DMS53 (cell line): ENCODE measurements at regions not wholly inside any gene's neighbourhood (a gene's known extent, or its start where the extent isn't known, plus 50 kb on each side); places are given as distances from the start of the nearest gene placed in this dataset.

Experiments used
- DNase-seq: peaks from one replicate; lab custom pipeline; 2025; lab: John Stamatoyannopoulos, UW

DNA sequence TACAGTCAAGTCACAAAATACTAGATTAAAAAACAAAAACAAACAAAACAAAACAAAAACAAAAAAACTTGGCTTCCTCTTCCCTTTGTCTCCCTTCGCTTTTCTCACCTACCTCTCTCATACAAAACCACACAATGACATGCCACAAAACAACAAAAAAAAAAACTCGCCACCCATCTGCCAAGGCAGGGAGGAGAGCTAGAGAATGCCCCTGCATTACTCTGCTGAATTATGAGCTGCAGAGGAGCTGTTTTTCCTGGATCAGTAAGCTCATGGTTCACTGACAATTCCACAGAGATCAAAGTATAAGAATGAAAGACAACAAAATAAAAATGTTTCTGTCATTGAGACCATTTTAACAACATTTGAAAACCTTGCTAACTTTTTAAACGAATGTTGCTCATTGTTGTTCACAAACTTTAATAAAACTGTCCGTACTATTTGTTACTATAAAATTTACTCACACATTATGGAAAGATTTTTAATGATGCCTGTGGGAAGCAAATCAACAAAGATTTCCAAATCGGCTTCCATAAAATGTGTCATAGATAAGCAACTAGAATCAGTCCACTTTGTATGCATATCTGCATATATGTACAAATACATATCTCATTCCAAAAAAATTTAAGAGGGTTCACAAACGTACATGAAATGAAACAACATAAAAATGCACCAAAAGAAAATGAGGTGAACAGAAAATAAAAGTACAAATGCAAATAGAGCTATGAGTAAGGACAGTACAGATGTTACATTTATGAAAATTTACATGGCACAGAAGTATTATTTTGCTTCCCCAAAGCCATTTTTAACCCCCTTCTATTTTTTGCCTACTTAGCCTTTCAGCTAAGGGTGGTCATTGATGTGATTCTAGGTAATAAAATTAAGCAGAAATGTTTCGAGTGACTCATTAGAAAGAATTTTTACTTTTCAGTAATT lies 252.4 kb upstream of the FAT4 start:
- no peak for DNase-seq

DNA sequence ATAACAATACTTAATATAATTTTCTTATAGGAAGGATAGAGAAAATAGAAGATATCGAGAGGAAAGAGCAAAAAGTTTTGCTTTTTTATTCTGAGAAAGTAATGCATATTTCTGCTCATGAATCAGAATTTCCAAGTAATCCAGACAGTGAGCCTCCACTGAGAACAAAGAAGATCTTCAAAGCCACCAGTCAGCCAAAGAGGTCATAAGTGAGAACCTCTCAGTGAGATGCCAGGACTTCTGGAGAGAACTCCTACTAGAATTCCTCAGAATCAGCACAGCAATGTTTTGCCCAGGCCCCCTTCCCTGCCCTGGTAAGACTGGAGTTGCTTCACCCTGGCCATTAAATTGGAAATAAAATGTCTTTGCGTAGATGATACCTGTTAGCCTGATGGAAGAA lies 254.4 kb upstream of the FAT4 start:
- no peak for DNase-seq

DNA sequence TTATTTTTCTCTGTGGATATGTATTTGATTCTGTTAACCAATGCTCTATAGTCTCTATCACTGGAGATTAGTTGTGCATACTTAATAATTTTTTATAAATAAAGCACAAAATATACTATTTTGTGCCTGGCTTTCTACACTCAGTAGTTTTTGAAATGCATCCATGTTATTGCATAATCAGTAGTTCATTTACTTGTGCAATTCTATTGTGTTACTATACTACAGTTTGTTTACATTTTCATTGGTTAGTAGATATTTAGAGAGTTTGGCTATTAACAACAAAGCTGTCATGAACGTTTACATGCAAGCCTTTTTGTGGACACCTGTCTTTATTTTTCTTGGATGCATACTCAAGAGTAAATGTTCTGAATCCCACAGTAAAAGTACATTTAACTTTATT lies 265.0 kb upstream of the FAT4 start:
- DNase-seq: peak; percentile 9

DNA sequence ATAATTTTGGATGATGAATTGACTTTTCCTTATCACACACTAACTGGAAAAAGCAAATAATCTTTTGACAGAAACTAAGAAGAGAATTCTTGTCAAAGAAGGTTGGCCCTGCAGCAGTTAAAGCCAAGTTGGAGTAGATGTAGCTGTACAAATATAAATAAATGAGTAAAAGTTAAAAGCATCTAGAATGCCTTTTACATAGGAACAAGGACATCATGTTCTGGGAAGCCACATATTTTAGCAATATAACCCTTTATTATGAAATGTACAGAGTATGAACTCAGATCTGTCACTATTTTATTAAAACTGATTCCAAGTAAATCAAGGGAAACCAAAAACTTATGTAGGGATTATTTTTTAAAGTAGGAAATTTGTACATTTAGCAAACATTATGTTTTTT lies 269.4 kb upstream of the FAT4 start:
- DNase-seq: no peak

DNA sequence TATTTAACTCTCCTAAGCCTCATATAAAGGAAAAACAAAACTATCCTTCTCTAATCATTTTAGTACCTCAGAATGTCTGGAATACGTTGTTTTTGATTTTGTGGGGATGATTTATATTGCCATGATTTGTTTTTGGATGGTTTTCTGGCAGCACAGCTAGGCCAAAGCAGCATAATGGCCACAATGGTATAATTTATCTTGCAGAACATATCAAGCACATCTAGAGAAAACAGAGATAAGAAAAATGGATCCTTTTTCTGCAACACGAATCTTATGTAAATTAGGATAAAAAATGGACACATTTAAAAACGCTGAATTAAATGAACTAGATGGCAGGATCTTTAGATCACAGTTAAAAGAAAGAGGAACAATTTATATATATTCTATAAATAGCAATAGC lies 269.9 kb upstream of the FAT4 start:
- DNase-seq: no peak

DNA sequence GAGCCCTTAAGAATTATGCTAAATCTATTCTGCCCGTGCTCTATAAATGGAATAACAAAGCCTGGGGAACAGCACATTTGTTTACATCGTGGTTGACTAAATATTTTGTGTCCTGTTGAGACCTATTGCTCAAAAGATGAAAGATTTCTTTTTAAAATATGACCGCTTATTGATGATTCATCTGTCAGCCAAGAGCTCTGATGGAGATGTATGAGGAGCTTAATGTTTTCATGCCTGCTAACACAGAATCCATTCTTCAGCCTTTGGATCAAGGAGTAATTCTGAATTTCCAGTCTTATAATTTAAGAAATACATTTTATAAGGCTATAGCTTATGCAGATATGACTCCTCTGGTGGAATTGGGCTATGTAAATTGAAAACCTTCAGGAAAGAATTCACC lies 271.3 kb upstream of the FAT4 start:
- peak; percentile 60 for DNase-seq

DNA sequence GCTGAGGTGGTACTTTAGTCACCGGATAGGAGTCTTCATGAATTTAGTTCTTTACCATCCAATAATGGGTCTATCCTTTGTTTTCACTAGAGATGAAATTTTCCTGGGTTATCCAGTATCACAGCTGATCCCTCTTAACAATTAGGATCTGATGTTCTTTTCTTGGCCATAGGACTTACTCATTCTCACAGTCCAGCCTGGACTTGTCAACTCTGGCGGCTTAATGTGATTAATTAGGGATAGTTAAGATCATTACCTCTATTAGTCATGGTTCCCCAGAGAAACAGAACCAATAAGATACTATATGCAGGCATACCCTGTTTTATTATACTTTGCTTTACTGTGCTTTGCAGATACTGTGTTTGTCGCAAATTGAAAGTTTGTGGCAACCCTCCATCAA lies 272.7 kb upstream of the FAT4 start:
- DNase-seq: no peak

DNA sequence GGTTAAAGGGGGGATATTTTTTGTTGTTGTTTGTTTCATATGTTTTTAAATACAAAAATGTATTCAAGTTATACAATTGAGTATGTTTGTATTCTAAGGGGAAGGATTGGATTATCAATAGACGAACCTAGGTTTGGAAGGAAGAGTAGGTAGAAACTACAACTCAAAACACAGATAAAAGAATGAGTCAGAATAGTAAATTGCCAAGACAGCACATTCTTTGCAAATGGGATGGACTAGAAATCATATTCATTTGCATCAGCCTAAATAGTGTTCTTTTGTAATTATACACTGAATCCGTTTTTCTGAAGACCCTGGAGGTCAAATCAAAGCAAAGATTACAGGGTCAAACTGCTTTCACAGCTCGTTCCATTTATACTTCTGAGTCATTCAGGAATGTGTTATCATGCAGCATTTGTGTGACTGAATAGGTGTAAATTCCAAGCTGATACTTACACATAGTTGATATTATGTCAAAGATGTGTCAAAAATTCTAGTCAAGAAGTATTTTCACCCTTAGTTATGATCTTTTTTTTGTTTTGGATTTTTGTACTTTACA lies 273.3 kb upstream of the FAT4 start:
- DNase-seq: no peak

DNA sequence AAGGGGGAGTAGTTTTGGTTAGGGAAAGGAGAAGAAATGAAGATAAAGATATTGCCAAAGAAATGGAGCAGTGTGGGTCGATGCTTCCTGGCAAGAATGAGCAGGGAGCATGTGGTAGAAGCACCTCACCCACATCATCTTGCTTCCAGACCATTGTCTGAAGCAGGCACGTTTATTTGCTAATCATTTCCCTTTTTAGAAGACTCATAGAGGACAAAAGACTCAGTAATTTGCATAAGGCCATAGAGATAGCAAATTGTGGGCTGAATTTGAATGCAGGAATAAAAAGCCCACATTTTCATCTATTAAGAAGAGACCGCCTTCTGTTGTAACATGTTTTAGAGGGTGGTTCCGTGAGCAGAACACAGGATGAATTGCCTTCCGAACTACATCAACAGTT lies 275.2 kb upstream of the FAT4 start:
- DNase-seq: no peak

DNA sequence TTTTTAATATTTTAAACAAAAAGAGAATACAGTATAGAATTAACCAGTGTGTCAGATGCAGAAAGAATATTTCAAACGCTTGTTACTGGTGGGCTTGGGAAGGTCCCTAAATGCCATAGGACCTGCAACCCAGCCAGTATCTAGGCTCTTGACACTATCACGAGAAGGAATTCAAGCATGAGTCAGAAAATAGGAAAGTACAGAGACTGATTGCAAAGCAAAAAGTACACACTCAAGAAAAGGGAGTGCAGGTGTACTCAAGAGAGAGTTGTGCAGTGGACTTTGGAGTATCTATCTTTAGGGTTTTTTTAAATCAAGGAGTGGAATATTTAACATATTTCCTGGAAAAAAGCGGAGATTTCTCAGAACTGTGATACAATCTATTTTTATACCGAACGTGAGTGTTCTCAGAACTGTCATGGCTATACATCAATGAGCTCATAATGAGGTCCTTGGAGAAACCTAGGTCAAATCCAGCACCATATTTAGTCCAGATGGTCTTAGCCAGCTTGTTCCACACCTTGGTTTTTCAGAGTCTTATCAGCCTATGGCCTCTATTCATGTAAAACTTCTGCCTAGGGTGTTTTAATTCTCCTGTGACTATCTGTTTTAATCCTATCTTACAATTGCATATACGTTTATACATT lies 291.8 kb upstream of the FAT4 start:
- DNase-seq: peak; percentile 47

DNA sequence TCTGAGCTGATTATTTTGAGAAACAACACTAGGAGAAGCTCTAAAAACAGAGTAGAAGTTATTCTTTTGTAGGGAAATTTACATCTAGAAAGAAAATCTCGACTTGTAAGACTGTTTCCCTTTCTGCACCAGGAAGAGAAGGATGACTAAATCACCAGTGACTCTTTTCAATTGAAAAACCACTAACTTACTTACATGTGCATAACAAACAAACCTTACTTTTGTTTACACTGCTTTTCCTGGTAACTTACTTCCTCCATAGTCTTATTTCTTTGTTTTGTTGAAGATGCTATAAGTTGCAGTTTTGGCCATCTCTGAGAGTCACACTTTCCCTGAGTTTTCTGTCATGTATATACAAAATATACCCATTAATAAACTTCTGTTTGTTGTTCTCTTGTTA lies 293.6 kb upstream of the FAT4 start:
- no peak for DNase-seq

DNA sequence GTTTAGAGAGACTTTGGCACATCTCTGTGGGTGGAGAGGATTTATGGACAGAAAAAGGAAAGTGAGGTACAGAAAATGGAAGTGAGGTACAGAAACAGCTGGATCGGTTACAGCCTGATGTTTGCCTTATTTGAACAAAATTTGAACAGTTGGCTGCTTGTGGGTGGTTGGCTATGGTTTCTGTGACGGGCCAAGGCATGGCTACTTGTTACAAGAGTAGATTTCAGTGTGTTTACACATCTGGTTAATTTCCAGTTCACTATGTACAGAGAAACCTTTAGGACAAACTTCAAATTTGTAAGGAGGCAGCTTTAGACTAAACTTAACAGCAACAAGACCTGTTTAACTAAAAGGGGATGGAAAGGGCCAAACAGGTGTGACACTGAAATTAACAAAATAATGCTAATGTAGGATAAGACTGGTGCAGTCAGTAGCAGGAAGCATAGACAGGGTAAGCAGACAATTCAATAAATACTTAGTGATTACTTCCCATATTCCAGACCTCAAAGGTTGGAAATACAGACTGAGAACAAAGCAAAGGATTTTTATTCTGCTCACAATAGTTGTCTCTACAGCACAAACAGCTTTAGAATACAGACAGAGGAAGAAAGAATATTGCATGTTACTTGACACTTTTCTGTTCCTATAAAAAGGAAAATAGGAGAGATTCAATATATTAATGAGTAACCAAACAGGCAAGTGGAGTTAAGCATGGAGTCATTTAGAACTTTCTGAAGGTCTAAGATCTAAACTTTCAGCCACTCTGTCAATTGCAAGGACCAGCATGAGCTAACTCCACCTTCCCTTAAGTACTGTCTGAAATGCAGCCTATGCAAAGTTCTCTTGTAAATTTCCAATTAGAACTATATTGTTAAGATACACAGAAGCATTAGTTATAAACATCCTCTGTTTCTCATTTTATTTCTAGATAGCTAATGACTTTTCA lies 294.4 kb upstream of the FAT4 start:
- no peak for DNase-seq

DNA sequence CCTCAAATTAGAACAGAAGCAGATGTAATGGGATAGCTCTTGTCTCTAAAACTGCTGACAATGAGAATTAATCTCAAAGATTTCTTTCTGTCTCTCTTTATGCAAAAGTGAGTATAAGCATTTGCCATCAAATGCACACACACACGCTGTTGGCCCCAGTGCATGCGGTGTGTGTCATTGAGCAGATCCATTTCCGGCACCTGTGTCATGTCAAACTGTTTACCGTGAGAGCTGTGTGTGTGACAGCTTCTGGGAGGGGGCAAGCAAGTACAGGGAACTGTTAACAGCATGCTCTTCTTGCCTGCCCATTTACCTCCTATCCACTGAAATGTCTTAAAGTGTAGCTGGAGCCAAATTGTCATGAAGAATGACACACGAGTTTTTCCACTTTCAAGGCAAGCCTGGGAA lies 297.9 kb upstream of the FAT4 start:
- DNase-seq: peak; percentile 52

DNA sequence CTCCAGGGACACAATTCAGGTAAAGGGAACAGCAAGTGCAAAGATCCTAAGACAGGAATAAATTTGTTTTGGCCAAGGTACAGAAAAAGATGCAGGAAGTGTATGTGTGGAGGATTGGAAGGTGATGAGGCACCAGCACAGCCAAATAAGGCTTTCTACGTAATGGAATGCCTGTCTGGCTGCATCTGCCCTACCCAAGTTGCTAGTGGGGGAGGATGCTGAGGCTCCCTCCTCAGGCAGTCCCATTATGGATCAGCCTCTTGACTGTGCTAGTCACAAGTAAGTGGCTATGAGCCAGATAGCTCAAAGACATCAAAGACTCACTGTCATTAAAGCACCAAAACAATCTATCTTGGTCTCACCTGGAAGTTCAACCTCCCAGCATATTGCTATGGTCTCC lies 300.9 kb upstream of the FAT4 start:
- peak; percentile 60 for DNase-seq

DNA sequence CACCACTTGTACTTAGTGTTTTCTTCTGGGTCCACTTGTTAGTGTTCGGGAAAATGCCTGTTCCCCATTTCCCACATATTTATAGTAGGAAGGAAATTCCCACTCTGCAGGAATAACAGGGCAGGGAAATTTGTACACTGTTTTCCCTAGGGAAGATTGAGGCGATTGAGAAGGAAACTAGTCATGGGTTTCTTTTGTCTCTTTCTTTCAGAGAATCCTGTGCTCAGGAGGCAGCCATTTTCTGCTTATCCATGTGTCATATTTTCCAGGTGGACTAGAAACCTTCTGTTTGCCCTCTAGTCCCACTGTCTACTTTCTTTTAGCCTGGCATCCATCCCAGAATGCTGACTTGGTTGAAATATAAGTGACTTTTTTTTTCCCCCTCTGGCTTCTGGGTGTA lies 299.1 kb upstream of the ANKRD50 start:
- no peak for DNase-seq

DNA sequence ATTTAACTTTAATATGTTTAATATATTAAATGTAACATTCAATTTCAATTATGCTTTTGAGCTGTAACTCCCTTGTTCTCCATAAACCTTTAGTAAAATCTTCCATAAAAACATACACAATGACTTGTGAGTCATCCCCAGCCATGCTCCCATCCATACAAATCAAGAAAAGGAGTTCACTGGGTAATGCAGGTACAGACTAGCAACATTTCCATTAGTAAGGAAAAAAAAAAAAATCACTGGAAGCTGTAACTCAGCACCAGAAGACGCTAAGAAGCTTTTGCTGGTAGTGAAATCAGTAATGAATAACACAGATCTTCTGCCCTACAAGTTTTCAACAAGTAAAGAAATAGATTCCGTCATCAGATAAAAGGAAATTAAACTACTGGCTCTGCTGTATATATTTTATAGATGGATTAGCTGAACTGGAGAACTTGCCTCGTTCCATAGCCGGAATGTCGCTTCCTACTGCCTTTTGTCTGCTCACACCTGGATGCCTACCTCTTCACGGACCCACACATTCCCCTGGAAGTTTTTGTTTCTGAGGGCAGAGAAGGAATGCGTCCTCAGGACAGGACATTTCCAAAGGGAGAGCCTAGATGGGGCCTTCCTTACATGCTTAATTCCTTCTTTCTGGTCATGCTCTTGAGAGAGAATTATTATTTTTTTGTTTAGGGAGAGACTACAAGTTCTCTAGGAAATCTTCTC lies 298.4 kb upstream of the ANKRD50 start:
- DNase-seq: no peak

DNA sequence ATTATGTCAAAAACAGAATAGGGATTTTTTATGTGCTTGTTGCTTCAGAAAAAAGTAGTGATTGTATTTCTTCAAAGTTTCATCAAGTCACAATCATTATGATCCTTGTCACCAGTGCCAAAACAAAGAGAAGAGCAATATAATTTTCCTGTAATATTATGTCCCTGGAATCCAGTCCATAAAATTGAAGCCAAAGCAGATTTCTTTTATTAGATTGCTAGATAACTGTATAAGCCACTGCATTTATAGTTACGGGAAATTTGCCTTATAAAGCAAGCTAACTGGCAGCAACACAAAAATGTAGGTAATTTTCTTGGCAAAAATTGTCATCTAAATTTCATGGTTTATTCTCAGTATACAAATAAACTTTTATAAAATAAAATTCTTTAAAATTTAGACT lies 296.1 kb upstream of the ANKRD50 start:
- no peak for DNase-seq

DNA sequence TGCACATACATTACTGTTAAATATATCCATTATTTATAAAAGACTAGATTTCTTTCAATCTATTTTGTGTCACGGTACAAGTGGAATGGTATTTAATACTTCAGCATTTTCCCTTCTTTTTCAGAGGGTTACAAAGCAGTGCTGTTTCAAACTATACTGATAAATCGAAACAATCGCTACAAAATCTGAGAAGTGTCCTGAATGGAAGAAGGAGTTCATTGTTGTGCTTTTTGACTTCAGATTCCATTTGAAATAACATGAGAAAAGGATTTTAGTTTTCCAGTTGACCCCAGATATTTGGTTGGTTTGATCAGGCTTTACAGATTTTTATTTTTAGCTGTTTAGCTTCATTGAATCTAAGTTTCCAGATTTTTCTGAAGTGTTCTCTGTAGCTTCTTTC lies 292.1 kb upstream of the ANKRD50 start:
- DNase-seq: no peak

DNA sequence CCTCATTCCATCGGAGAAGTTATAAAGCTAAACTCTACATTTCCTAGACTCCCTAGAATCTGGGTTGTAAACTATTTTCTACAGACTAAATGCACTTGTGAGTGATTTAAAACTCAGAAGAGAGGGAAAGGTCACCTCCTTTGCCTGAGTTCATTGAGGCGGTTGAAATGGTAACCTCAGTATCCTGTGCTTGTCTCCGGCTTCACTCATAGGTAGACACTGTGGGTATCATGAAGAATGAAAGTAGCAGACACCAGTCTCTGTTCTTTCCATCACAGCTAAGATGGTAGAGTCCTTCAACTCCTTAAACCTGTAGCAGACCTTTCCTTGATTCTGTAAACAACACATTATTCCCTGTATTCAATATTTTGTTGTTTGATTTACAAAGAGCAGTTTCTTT lies 291.3 kb upstream of the ANKRD50 start:
- DNase-seq: no peak

DNA sequence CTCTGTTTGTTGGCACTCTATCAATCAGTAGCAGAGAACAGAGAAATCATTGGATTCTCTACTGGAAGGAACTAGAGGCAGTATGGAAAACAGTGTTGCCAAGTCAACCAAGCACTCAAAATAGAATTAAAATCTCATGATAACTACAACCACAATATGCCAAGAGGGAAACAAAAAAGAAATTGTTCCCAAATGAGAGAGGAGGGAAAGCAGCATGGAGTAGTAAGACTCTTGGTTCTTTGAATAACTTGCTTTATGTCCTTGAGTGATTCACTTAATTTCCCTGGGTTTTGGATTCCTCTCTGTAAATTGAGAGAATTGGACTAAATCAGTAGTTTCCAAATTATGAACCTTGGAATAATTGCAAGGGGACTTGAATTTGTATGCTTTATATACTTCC lies 285.5 kb upstream of the ANKRD50 start:
- DNase-seq: no peak

DNA sequence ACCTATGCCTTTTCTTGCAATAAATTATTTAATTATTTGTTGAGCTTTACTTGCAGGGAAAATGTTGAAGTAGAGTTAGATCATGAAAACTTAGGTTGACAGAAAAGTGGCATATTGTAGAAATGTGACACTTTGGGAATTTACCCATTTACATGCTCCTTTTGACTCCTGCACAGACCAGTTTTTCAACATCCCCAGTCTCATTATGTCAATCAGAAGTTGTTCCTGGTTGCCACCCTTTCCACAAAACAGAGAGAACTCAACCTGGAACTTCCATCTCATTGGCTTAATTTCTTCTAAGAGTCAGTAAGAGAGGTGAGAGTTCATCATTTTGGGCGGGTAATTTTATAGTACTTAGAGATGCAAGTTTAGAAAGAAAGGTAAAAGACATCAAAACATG lies 284.6 kb upstream of the ANKRD50 start:
- peak; percentile 10 for DNase-seq

DNA sequence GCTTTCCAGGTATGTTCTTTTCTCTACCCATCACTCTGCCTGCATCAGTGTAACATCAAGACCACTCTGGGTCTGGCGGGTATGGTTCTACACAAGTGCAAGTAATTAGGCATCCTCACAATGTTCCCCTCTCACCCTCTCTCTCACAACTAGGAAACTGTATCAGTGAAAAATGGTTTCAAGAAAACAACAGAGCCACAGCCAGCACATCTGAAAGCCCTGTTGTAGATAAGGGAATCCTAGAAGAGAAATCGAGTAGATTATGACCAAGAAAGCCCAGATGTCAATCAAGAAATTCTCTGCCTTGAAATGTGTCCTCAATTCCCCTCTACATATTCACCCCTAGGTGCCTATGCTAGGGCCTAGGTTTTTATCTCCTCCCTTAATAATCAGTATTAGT lies 281.3 kb upstream of the ANKRD50 start:
- DNase-seq: no peak
